ENCODE measurements at regions not wholly inside any gene's neighbourhood (a gene's known extent, or its start where the extent isn't known, plus 50 kb on each side); places are given as distances from the start of the nearest gene placed in this dataset.

- Histone ChIP-seq H3K4ac (ENCODE audit: low read length) (no peak overlapping the region), H4K8ac (ENCODE audit: low read depth, low read length) (no peak overlapping the region), H3K36me3 (replicated peaks in 1 of 2; ENCODE audit: control insufficient read depth in 2 of 2, insufficient read depth in 2 of 2, low read length in 2 of 2) (no peaks in the 10 kb centered on the region), H3K79me1 (ENCODE audit: low read depth, low read length) (no peaks in the 10 kb centered on the region), H2BK15ac (ENCODE audit: low read length) (no peak overlapping the region), H3K14ac (ENCODE audit: low read length) (no peak overlapping the region), H3K27me3 (ENCODE audit: control insufficient read depth in 3 of 3, insufficient read depth in 3 of 3, low read depth in 1 of 3, low read length in 3 of 3) (no peaks in the 10 kb centered on the region), H2BK120ac (ENCODE audit: low read depth, low read length) (no peak overlapping the region), H2BK5ac (ENCODE audit: low read length) (no peak overlapping the region), H3K23ac (ENCODE audit: low read depth, low read length, poor library complexity) (no peak overlapping the region), H3K27ac (replicated peaks; ENCODE audit: low read length) (no peak overlapping the region), H3K9ac (ENCODE audit: low read depth, low read length, poor library complexity) (no peak overlapping the region), H2AK5ac (ENCODE audit: low read depth, low read length) (no peak overlapping the region), H3K9me3 (replicated peaks in 1 of 2; ENCODE audit: control insufficient read depth in 2 of 2, insufficient read depth in 1 of 2, low read depth in 1 of 2, low read length in 2 of 2) (no peaks in the 10 kb centered on the region), H4K91ac (ENCODE audit: low read depth, low read length, poor library complexity) (no peak overlapping the region), H3K4me2 (ENCODE audit: insufficient read depth, low read length, poor library complexity, severe bottlenecking) (no peak overlapping the region), H2AFZ (ENCODE audit: low read length) (no peak overlapping the region), H3K18ac (ENCODE audit: low read length) (no peak overlapping the region), H3K4me1 (ENCODE audit: control insufficient read depth in 2 of 2, insufficient read depth in 1 of 2, low read depth in 1 of 2, low read length in 2 of 2) (no peaks in the 10 kb centered on the region), H3K4me3 (ENCODE audit: low read length in 2 of 2) (no peak overlapping the region), H2BK12ac (ENCODE audit: low read length) (no peak overlapping the region)
- no CpG with 5 or more reads among the region's 3 CpGs for WGBS, 2 donors (ENCODE audit: extremely low coverage in 2 of 2, insufficient read length in 2 of 2, insufficient replicate concordance in 1 of 2)
- DNase-seq (ENCODE audit: low spot score), result no peak
Measured at GRCh38 chr10:20726381-20726780, 170.7 kb downstream of the NEBL start.

- Histone ChIP-seq H3K36me3 (replicated peaks in 1 of 2; ENCODE audit: control insufficient read depth in 2 of 2, insufficient read depth in 2 of 2, low read length in 2 of 2) (no peaks in the 10 kb centered on the region), H2BK12ac (ENCODE audit: low read length) (no peak overlapping the region), H3K27me3 (ENCODE audit: control insufficient read depth in 3 of 3, insufficient read depth in 3 of 3, low read depth in 1 of 3, low read length in 3 of 3) (no peaks in the 10 kb centered on the region), H3K23ac (ENCODE audit: low read depth, low read length, poor library complexity) (no peak overlapping the region), H3K4me2 (ENCODE audit: insufficient read depth, low read length, poor library complexity, severe bottlenecking) (no peak overlapping the region), H3K18ac (ENCODE audit: low read length) (no peak overlapping the region), H3K4ac (ENCODE audit: low read length) (no peak overlapping the region), H3K9ac (ENCODE audit: low read depth, low read length, poor library complexity) (no peak overlapping the region), H3K27ac (replicated peaks; ENCODE audit: low read length) (no peak overlapping the region), H2BK15ac (ENCODE audit: low read length) (no peak overlapping the region), H2AK5ac (ENCODE audit: low read depth, low read length) (no peak overlapping the region), H4K8ac (ENCODE audit: low read depth, low read length) (no peak overlapping the region), H2BK120ac (ENCODE audit: low read depth, low read length) (no peak overlapping the region), H4K91ac (ENCODE audit: low read depth, low read length, poor library complexity) (no peak overlapping the region), H2AFZ (ENCODE audit: low read length) (no peak overlapping the region), H2BK5ac (ENCODE audit: low read length) (no peak overlapping the region), H3K14ac (ENCODE audit: low read length) (no peak overlapping the region), H3K9me3 (replicated peaks in 1 of 2; ENCODE audit: control insufficient read depth in 2 of 2, insufficient read depth in 1 of 2, low read depth in 1 of 2, low read length in 2 of 2) (no peaks in the 10 kb centered on the region), H3K4me3 (ENCODE audit: low read length in 2 of 2) (no peak overlapping the region), H3K4me1 (ENCODE audit: control insufficient read depth in 2 of 2, insufficient read depth in 1 of 2, low read depth in 1 of 2, low read length in 2 of 2) (no peaks in the 10 kb centered on the region), H3K79me1 (ENCODE audit: low read depth, low read length) (no peaks in the 10 kb centered on the region)
- WGBS, 2 donors (ENCODE audit: extremely low coverage in 2 of 2, insufficient read length in 2 of 2, insufficient replicate concordance in 1 of 2), result no CpG with 5 or more reads among the region's 1 CpG
- DNase-seq (ENCODE audit: low spot score), result no peak
Measured at GRCh38 chr10:20714979-20715378, 182.1 kb downstream of the NEBL start.

GRCh38 chr10:20714518-20714917 is 182.6 kb downstream of the NEBL start:
- Histone ChIP-seq H2AFZ (ENCODE audit: low read length) (no peak overlapping the region), H3K14ac (ENCODE audit: low read length) (no peak overlapping the region), H3K27ac (replicated peaks; ENCODE audit: low read length) (no peak overlapping the region), H2BK15ac (ENCODE audit: low read length) (no peak overlapping the region), H3K4me2 (ENCODE audit: insufficient read depth, low read length, poor library complexity, severe bottlenecking) (no peak overlapping the region), H3K27me3 (ENCODE audit: control insufficient read depth in 3 of 3, insufficient read depth in 3 of 3, low read depth in 1 of 3, low read length in 3 of 3) (no peaks in the 10 kb centered on the region), H2BK120ac (ENCODE audit: low read depth, low read length) (no peak overlapping the region), H3K4me1 (ENCODE audit: control insufficient read depth in 2 of 2, insufficient read depth in 1 of 2, low read depth in 1 of 2, low read length in 2 of 2) (no peaks in the 10 kb centered on the region), H3K36me3 (replicated peaks in 1 of 2; ENCODE audit: control insufficient read depth in 2 of 2, insufficient read depth in 2 of 2, low read length in 2 of 2) (no peaks in the 10 kb centered on the region), H2AK5ac (ENCODE audit: low read depth, low read length) (no peak overlapping the region), H3K4ac (ENCODE audit: low read length) (no peak overlapping the region), H3K9ac (ENCODE audit: low read depth, low read length, poor library complexity) (no peak overlapping the region), H2BK5ac (ENCODE audit: low read length) (no peak overlapping the region), H3K79me1 (ENCODE audit: low read depth, low read length) (no peaks in the 10 kb centered on the region), H2BK12ac (ENCODE audit: low read length) (no peak overlapping the region), H3K23ac (ENCODE audit: low read depth, low read length, poor library complexity) (no peak overlapping the region), H3K9me3 (replicated peaks in 1 of 2; ENCODE audit: control insufficient read depth in 2 of 2, insufficient read depth in 1 of 2, low read depth in 1 of 2, low read length in 2 of 2) (no peaks in the 10 kb centered on the region), H4K91ac (ENCODE audit: low read depth, low read length, poor library complexity) (no peak overlapping the region), H3K18ac (ENCODE audit: low read length) (no peak overlapping the region), H4K8ac (ENCODE audit: low read depth, low read length) (no peak overlapping the region), H3K4me3 (ENCODE audit: low read length in 2 of 2) (no peak overlapping the region)
- WGBS, 2 donors (ENCODE audit: extremely low coverage in 2 of 2, insufficient read length in 2 of 2, insufficient replicate concordance in 1 of 2), result no CpG with 5 or more reads among the region's 1 CpG
- DNase-seq (ENCODE audit: low spot score), result no peak

GRCh38 chr10:20713420-20713819 is 183.7 kb downstream of the NEBL start:
- no peak overlapping the region for H3K9ac ChIP-seq (ENCODE audit: low read depth, low read length, poor library complexity)
- WGBS, 2 donors (ENCODE audit: extremely low coverage in 2 of 2, insufficient read length in 2 of 2, insufficient replicate concordance in 1 of 2), result no CpG with 5 or more reads among the region's 1 CpG
- DNase-seq (ENCODE audit: low spot score), result no peak

More at GRCh38 chr10:20713420-20713819, 183.7 kb downstream of the NEBL start:
- Histone ChIP-seq H4K91ac (ENCODE audit: low read depth, low read length, poor library complexity) (no peak overlapping the region), H3K36me3 (replicated peaks in 1 of 2; ENCODE audit: control insufficient read depth in 2 of 2, insufficient read depth in 2 of 2, low read length in 2 of 2) (no peaks in the 10 kb centered on the region), H2BK120ac (ENCODE audit: low read depth, low read length) (no peak overlapping the region), H3K9me3 (replicated peaks in 1 of 2; ENCODE audit: control insufficient read depth in 2 of 2, insufficient read depth in 1 of 2, low read depth in 1 of 2, low read length in 2 of 2) (no peaks in the 10 kb centered on the region), H2AK5ac (ENCODE audit: low read depth, low read length) (no peak overlapping the region), H3K4ac (ENCODE audit: low read length) (no peak overlapping the region), H3K79me1 (ENCODE audit: low read depth, low read length) (no peaks in the 10 kb centered on the region), H2AFZ (ENCODE audit: low read length) (no peak overlapping the region), H2BK12ac (ENCODE audit: low read length) (no peak overlapping the region), H3K23ac (ENCODE audit: low read depth, low read length, poor library complexity) (no peak overlapping the region), H3K4me2 (ENCODE audit: insufficient read depth, low read length, poor library complexity, severe bottlenecking) (no peak overlapping the region), H3K27ac (replicated peaks; ENCODE audit: low read length) (no peak overlapping the region), H3K27me3 (ENCODE audit: control insufficient read depth in 3 of 3, insufficient read depth in 3 of 3, low read depth in 1 of 3, low read length in 3 of 3) (no peaks in the 10 kb centered on the region), H3K14ac (ENCODE audit: low read length) (no peak overlapping the region), H2BK15ac (ENCODE audit: low read length) (no peak overlapping the region), H3K18ac (ENCODE audit: low read length) (no peak overlapping the region), H3K4me3 (ENCODE audit: low read length in 2 of 2) (no peak overlapping the region), H4K8ac (ENCODE audit: low read depth, low read length) (no peak overlapping the region), H2BK5ac (ENCODE audit: low read length) (no peak overlapping the region), H3K4me1 (ENCODE audit: control insufficient read depth in 2 of 2, insufficient read depth in 1 of 2, low read depth in 1 of 2, low read length in 2 of 2) (no peaks in the 10 kb centered on the region)

Measured in neuronal stem cell (in vitro differentiated cells).